H9 (cell line): ENCODE measurements at regions not wholly inside any gene's neighbourhood (a gene's known extent, or its start where the extent isn't known, plus 50 kb on each side); places are given as distances from the start of the nearest gene placed in this dataset.
A peak's percentile ranks its signal among the peaks of the same experiment; 100 is the strongest.

ENCODE experiments used
- DNase-seq: peaks from one replicate; pipeline ENCODE4 v3.0.0-alpha.2; 2017
- H2AFZ ChIP-seq: one replicate; pipeline ENCODE4 v1.6.1; 2013; ENCODE audit warnings: mild to moderate bottlenecking, low read length, control low read depth, moderate library complexity
- H2AK5ac ChIP-seq: 2 replicates; pipeline ENCODE4 v1.6.1; 2013; ENCODE audit warnings: low read length, control low read depth, mixed read lengths; ENCODE audit not compliant: insufficient read length
- H2BK120ac ChIP-seq: one replicate; pipeline ENCODE4 v1.6.1; 2013; ENCODE audit warnings: low read depth, mild to moderate bottlenecking, low read length, control low read depth, inconsistent platforms; ENCODE audit not compliant: poor library complexity, severe bottlenecking
- H2BK12ac ChIP-seq: 2 replicates; pipeline ENCODE4 v1.6.1; 2013; ENCODE audit warnings: low read length, control low read depth, mixed read lengths, low read depth; ENCODE audit not compliant: insufficient read length
- H2BK15ac ChIP-seq: 2 replicates; pipeline ENCODE4 v1.6.1; 2013; ENCODE audit warnings: low read depth, low read length, control low read depth
- H2BK20ac ChIP-seq: one replicate; pipeline ENCODE4 v1.6.1; 2013; ENCODE audit warnings: low read depth, mild to moderate bottlenecking, low read length, control low read depth, inconsistent platforms; ENCODE audit not compliant: poor library complexity, severe bottlenecking
- H2BK5ac ChIP-seq: 2 replicates; pipeline ENCODE4 v1.6.1; 2013; ENCODE audit warnings: low read length, control low read depth, mixed read lengths; ENCODE audit not compliant: insufficient read length
- H3K14ac ChIP-seq: 2 replicates; pipeline ENCODE4 v1.6.1; 2013; ENCODE audit warnings: low read length, control low read depth; ENCODE audit not compliant: insufficient read depth
- H3K18ac ChIP-seq: 2 replicates; pipeline ENCODE4 v1.6.1; 2013; ENCODE audit warnings: low read depth, mild to moderate bottlenecking, mixed read lengths, low read length, control low read depth; ENCODE audit not compliant: insufficient read length
- H3K23ac ChIP-seq: 2 replicates; pipeline ENCODE4 v1.6.1; 2013; ENCODE audit warnings: low read length, control low read depth, mixed read lengths, low read depth; ENCODE audit not compliant: insufficient read length
- H3K23me2 ChIP-seq: 2 replicates; pipeline ENCODE4 v1.6.1; 2013; ENCODE audit warnings: low read depth, mild to moderate bottlenecking, mixed read lengths, low read length, control low read depth; ENCODE audit not compliant: insufficient read length, poor library complexity, severe bottlenecking
- H3K27ac ChIP-seq: 2 replicates; pipeline ENCODE4 v1.5.1; 2013; ENCODE audit warnings: low read length, control low read depth, mixed read lengths, low read depth; ENCODE audit not compliant: insufficient read length
- H3K27me3 ChIP-seq: 2 replicates; pipeline ENCODE4 v1.6.1; 2013; ENCODE audit warnings: low read length, control low read depth, inconsistent platforms; ENCODE audit not compliant: insufficient read depth
- H3K4ac ChIP-seq: 2 replicates; pipeline ENCODE4 v1.6.1; 2013; ENCODE audit warnings: low read depth, mild to moderate bottlenecking, control low read depth, inconsistent platforms, low read length, moderate library complexity
- H3K4me1 ChIP-seq: 2 replicates; pipeline ENCODE4 v1.6.1; 2013; ENCODE audit warnings: low read length, control low read depth, inconsistent platforms; ENCODE audit not compliant: insufficient read depth
- H3K4me2 ChIP-seq: 2 replicates; pipeline ENCODE4 v1.6.1; 2013; ENCODE audit warnings: low read length, control low read depth, mixed read lengths; ENCODE audit not compliant: insufficient read length, insufficient read depth
- H3K56ac ChIP-seq: 2 replicates; pipeline ENCODE4 v1.6.1; 2013; ENCODE audit warnings: low read depth, mild to moderate bottlenecking, mixed read lengths, low read length, control low read depth; ENCODE audit not compliant: insufficient read length
- H3K79me1 ChIP-seq: 2 replicates; pipeline ENCODE4 v1.6.1; 2013; ENCODE audit warnings: low read depth, mild to moderate bottlenecking, moderate library complexity, low read length, control low read depth, inconsistent platforms; ENCODE audit not compliant: insufficient read depth, poor library complexity, severe bottlenecking
- H3K79me2 ChIP-seq: 2 replicates; pipeline ENCODE4 v1.6.1; 2013; ENCODE audit warnings: low read length, control low read depth, inconsistent platforms; ENCODE audit not compliant: insufficient read depth
- H3K9ac ChIP-seq: 2 replicates; pipeline ENCODE4 v1.6.1; 2013; ENCODE audit warnings: low read length, control low read depth, mixed read lengths; ENCODE audit not compliant: insufficient read length; ENCODE audit errors: extremely low read depth
- H3K9me3 ChIP-seq: one replicate; pipeline ENCODE4 v1.6.1; 2013; ENCODE audit warnings: low read depth, low read length, inconsistent platforms; ENCODE audit not compliant: control insufficient read depth
- H3T11ph ChIP-seq: one replicate; pipeline ENCODE4 v1.6.1; 2013; ENCODE audit warnings: mild to moderate bottlenecking, low read length, control low read depth, inconsistent platforms
- H4K20me1 ChIP-seq: one replicate; pipeline ENCODE4 v1.6.1; 2013; ENCODE audit not compliant: control insufficient read depth, insufficient read length, insufficient read depth
- H4K5ac ChIP-seq: 2 replicates; pipeline ENCODE4 v1.6.1; 2013; ENCODE audit warnings: low read depth, mild to moderate bottlenecking, mixed read lengths, low read length, control low read depth; ENCODE audit not compliant: insufficient read length
- H4K8ac ChIP-seq: replicated peaks from 2 replicates; pipeline ENCODE4 v1.6.1; 2013; ENCODE audit warnings: low read length, control low read depth, mixed read lengths, low read depth; ENCODE audit not compliant: insufficient read length
- H4K91ac ChIP-seq: 2 replicates; pipeline ENCODE4 v1.6.1; 2013; ENCODE audit warnings: low read depth, mild to moderate bottlenecking, moderate library complexity, mixed read lengths, low read length, control low read depth; ENCODE audit not compliant: insufficient read length
- H3K27ac Mint-ChIP-seq, 3 experiments: 2 replicates in 2 of 3; 3 replicates in 1 of 3; pipeline ENCODE4 v1.8.0; 2020 to 2021; ENCODE audit warnings: mixed read lengths in 3 of 3, mild to moderate bottlenecking in 1 of 3, moderate library complexity in 1 of 3
- H3K27me3 Mint-ChIP-seq: 2 replicates; pipeline ENCODE4 v1.8.0; 2021; ENCODE audit warnings: low read depth, mild to moderate bottlenecking, moderate library complexity, mixed read lengths
- H3K36me3 Mint-ChIP-seq, 3 experiments: 2 replicates in 2 of 3; 3 replicates in 1 of 3; pipeline ENCODE4 v1.8.0; 2020 to 2021; ENCODE audit warnings: low read depth in 3 of 3, mixed read lengths in 3 of 3; ENCODE audit not compliant: insufficient read depth in 1 of 3
- H3K4me1 Mint-ChIP-seq, 2 experiments: 2 replicates each; pipeline ENCODE4 v1.8.0; 2020; ENCODE audit warnings: mixed read lengths in 2 of 2
- H3K4me3 Mint-ChIP-seq, 2 experiments: 2 replicates in 1 of 2; 3 replicates in 1 of 2; pipeline ENCODE4 v1.8.0; 2020 to 2021; ENCODE audit warnings: mild to moderate bottlenecking in 2 of 2, mixed read lengths in 2 of 2, moderate library complexity in 1 of 2
- H3K9me3 Mint-ChIP-seq, 2 experiments: 2 replicates in 1 of 2; 3 replicates in 1 of 2; pipeline ENCODE4 v1.8.0; 2020; ENCODE audit warnings: mild to moderate bottlenecking in 2 of 2, mixed read lengths in 2 of 2, moderate library complexity in 1 of 2
- WGBS: extraction: QIAGEN DNeasy Blood & Tissue Kit; methylation state at CpG from one replicate; pipeline ENCODE4 v1.1.7; 2013; ENCODE audit warnings: missing lambda C conversion rate, low lambda C conversion rate, mixed read lengths; ENCODE audit not compliant: insufficient read length; ENCODE audit errors: extremely low coverage; 5-methylcytosine and 5-hydroxymethylcytosine counted together
- TF ChIP-seq, protein P1 (sequence below): fragments of 200-600 bp; sonication (generic); conservative IDR thresholded peaks from 3 replicates; pipeline ENCODE4 v1.8.0; 2021; ENCODE audit warnings: antibody characterized with exemption, mild to moderate bottlenecking

DNA sequence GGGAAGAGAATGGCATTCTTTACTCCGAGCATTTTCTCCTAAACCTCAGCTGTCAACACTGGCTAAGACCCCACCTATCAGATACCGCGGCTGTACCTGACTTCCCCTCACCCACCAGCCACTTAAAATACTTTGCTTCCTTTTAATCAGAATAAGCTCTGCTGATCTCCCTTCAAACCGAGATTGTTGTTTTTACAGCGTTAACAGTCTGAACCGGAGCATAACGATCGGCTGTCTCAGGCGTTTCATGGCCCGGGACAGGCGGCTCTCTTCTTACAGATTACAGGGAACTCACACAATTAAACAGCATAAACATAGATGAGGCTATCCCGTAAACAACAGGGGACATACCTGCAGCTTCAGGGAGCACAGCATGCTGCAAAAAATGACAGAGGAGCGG, 174.3 kb upstream of the RNF32 start:
- Histone ChIP-seq H2BK12ac (no peak overlapping the region), H4K91ac (no peak overlapping the region), H4K5ac (no peak overlapping the region), H2BK120ac (no peak overlapping the region), H2BK5ac (no peak overlapping the region), H3K9ac (no peak overlapping the region), H4K8ac (no peak overlapping the region), H3K9me3 (no peaks in the 10 kb centered on the region), H3K23me2 (no peaks in the 10 kb centered on the region), H3K27ac (no peak overlapping the region), H2BK20ac (no peak overlapping the region), H2AK5ac (no peak overlapping the region), H3K4ac (no peak overlapping the region), H3K79me1 (no peaks in the 10 kb centered on the region), H3T11ph (no peak overlapping the region), H4K20me1 (no peaks in the 10 kb centered on the region), H3K56ac (no peak overlapping the region), H2BK15ac (no peak overlapping the region), H3K4me2 (no peak overlapping the region), H3K79me2 (no peaks in the 10 kb centered on the region), H3K23ac (no peak overlapping the region), H3K14ac (no peak overlapping the region), H3K18ac (no peak overlapping the region), H3K27me3 (no peaks in the 10 kb centered on the region), H2AFZ (no peak overlapping the region), H3K4me1 (no peaks in the 10 kb centered on the region)
- peaks cover 5 to 9% of the 10 kb centered on the region in 2 experiments for H3K4me1 Mint-ChIP-seq
- TF ChIP-seq, protein P1, sequence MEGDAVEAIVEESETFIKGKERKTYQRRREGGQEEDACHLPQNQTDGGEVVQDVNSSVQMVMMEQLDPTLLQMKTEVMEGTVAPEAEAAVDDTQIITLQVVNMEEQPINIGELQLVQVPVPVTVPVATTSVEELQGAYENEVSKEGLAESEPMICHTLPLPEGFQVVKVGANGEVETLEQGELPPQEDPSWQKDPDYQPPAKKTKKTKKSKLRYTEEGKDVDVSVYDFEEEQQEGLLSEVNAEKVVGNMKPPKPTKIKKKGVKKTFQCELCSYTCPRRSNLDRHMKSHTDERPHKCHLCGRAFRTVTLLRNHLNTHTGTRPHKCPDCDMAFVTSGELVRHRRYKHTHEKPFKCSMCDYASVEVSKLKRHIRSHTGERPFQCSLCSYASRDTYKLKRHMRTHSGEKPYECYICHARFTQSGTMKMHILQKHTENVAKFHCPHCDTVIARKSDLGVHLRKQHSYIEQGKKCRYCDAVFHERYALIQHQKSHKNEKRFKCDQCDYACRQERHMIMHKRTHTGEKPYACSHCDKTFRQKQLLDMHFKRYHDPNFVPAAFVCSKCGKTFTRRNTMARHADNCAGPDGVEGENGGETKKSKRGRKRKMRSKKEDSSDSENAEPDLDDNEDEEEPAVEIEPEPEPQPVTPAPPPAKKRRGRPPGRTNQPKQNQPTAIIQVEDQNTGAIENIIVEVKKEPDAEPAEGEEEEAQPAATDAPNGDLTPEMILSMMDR: no peak
- WGBS: no CpG with 5 or more reads among the region's 13 CpGs
- no peak for DNase-seq
- no peaks in the 10 kb centered on the region for H3K27me3 Mint-ChIP-seq
- H3K4me3 Mint-ChIP-seq: no peak overlapping the region
- peaks cover 0 to 2% (median 0%) of the 10 kb centered on the region in 3 experiments; a peak in 1 of 7 replicates for H3K36me3 Mint-ChIP-seq
- peak overlapping the region in 1 of 3 experiments; percentile 17; a peak in 1 of 7 replicates for H3K27ac Mint-ChIP-seq
- H3K9me3 Mint-ChIP-seq: peaks cover 0 to 2% of the 10 kb centered on the region in 2 experiments; a peak in 1 of 5 replicates
